H54 (cell line): ENCODE measurements at regions not wholly inside any gene's neighbourhood (a gene's known extent, or its start where the extent isn't known, plus 50 kb on each side); places are given as distances from the start of the nearest gene placed in this dataset.

ENCODE experiments used
- DNase-seq: peaks from one replicate; pipeline ENCODE4 v3.0.0; 2011; ENCODE audit warnings: low spot score, mixed read lengths; ENCODE audit not compliant: insufficient read length
- FAIRE-seq: peaks from 3 replicates; lab custom pipeline; 2011; peaks lifted over from hg19 to GRCh38; lab: Jason Lieb, UNC
- POLR2A ChIP-seq: IDR thresholded peaks from 2 replicates; pipeline ENCODE4 v1.6.1; 2011; ENCODE audit warnings: low read depth, mild to moderate bottlenecking, low read length

DNA sequence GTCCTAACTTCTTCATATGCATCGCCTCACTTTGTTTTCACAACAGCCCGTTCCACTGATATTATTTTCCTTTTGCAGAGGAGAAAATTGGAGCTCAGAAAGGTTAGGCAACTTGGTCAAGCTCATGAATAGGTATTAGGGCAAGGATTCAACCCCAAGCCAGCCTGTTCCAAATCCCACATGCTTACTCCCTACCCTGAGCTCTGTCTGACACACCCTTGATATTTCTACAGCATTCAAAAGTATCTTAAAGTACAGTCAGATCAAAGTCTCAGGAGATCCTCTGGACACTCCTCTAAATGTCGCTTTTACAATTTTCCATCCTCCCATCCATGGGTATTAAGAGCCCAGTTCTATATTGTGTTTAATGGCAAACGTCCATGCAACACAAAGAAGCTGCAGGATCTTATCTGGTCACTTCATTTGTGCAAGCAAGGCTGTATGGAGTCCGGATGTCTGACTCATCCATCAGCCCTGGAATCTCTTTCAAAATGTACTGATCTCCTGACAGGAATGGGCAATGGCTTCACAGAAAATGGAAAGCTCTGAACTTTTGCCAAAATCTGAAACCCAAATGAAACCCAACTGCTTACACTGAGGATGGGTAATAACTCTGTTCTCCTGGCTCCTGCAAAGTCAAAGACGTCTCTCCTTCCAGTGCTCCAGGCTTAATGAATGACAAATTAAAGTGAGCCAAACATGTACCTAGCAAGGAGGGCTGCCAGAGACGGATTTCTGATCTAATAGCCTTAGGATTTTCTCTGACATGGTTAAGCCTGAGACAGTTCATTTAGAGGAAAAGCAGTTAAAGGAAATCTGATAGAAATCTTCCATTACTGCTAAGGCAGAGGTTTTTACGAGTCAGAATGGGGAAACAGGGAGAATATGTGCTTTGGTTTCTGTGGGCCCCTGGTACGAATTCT, 230.9 kb upstream of the RORA start:
- no peak for DNase-seq

GRCh38 chr15:61457050-61457733, 228.1 kb upstream of the RORA start:
- no peak for TF ChIP-seq POLR2A
- FAIRE-seq (no peak), DNase-seq (no peak)

More for the DNA sequence above, 230.9 kb upstream of the RORA start:
- FAIRE-seq = no peak
- no peak for TF ChIP-seq POLR2A

GRCh38 chr15:61449186-61449702, 220.1 kb upstream of the RORA start:
- no peak for TF ChIP-seq POLR2A
- FAIRE-seq (no peak), DNase-seq (no peak)

GRCh38 chr15:61447981-61448380, 218.9 kb upstream of the RORA start:
- no peak for TF ChIP-seq POLR2A
- FAIRE-seq (no peak), DNase-seq (no peak)

- FAIRE-seq (no peak), DNase-seq (no peak)
- TF ChIP-seq POLR2A = no peak
Measured at GRCh38 chr15:61444585-61444984, 215.5 kb upstream of the RORA start.

- FAIRE-seq (no peak), DNase-seq (no peak)
- TF ChIP-seq POLR2A = no peak
Measured at GRCh38 chr15:61442821-61443220, 213.7 kb upstream of the RORA start.

- DNase-seq (no peak), FAIRE-seq (no peak)
- TF ChIP-seq POLR2A = no peak
Measured at GRCh38 chr15:61441891-61442290, 212.8 kb upstream of the RORA start.

DNA sequence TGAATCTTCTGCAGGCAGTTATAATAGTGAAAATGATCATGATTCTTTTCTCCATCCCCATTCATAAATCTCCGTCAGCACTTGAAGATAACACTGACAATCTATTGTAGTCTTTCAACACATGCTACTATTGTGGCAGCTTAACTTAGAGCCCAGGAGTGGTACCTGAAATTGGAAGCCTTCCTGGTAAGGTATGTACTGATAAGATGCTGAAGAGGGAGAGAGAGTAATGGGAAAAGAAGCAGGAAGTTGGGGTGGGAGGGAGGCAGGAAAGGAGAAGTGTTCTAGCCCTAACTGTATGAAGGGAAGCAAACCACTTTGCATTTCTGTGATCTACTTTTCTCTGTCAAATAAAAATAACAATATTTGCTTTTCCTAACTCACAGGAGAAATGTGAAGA, 197.4 kb upstream of the RORA start:
- no peak for TF ChIP-seq POLR2A
- no peak for FAIRE-seq
- DNase-seq = no peak

DNA sequence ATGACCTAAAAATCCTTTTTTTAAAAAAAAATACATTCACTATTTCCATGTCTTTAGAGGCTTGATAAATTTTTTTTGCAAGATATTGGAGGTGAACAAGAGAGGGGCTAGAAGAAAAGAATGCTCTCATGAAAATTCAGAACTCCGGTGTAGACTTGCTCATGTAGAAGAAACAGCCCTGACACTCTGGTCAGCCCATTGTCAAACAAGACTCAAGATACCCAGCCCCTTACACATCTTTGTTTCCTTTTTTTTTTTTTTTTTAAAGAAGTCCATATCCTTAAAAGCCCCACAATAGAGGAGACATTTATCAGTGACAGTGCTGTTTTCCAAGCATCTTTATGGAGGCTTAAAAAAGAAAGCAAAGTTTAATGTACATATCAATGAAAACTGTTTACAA, 196.8 kb upstream of the RORA start:
- FAIRE-seq (no peak), DNase-seq (no peak)
- TF ChIP-seq POLR2A = no peak

DNA sequence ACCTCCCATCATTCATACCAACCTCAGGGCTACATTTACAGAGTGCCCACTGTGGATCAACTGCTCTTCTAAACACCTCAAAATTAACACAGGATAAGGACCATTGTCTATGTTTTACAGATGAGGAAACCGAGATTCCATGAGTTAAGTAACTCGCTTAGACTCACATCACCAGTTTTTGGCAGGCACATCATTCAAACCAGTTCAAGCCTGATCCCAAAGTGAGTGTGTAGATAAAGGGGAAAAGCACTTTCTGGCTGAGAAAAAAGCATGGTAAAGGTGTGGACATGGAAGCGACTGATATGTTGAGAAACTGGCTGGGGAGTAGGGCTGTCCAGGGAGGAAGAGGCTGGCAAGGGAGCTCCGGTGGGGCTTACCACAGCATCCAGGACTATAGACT, 193.7 kb upstream of the RORA start:
- no peak for TF ChIP-seq POLR2A
- DNase-seq (no peak), FAIRE-seq (no peak)

GRCh38 chr15:61421938-61422337, 192.8 kb upstream of the RORA start:
- no peak for TF ChIP-seq POLR2A
- DNase-seq = no peak
- FAIRE-seq = no peak

GRCh38 chr15:61421470-61421869, 192.4 kb upstream of the RORA start:
- no peak for FAIRE-seq
- no peak for TF ChIP-seq POLR2A
- no peak for DNase-seq

- DNase-seq (no peak), FAIRE-seq (no peak)
- no peak for TF ChIP-seq POLR2A
Measured at GRCh38 chr15:61420546-61420945, 191.4 kb upstream of the RORA start.

- DNase-seq = no peak
- no peak for FAIRE-seq
- TF ChIP-seq POLR2A = no peak
Measured at GRCh38 chr15:61415617-61416120, 186.6 kb upstream of the RORA start.
